ENCODE measurements at regions not wholly inside any gene's neighbourhood (a gene's known extent, or its start where the extent isn't known, plus 50 kb on each side); places are given as distances from the start of the nearest gene placed in this dataset.

- no peak for TF ChIP-seq CHD7 (IDR thresholded peaks at IDR 0.05; ENCODE audit: insufficient replicate concordance, low read length)
- no peak for TF ChIP-seq POLR2AphosphoS5 (IDR thresholded peaks at IDR 0.05; ENCODE audit: low read depth, low read length)
- TF ChIP-seq SP1 (IDR thresholded peaks at IDR 0.05; ENCODE audit: low read depth, low read length) = no peak
- no peak for TF ChIP-seq HDAC2 (IDR thresholded peaks at IDR 0.05; ENCODE audit: borderline replicate concordance in 1 of 2, low read depth in 2 of 2, low read length in 2 of 2)
- TF ChIP-seq KDM4A (IDR thresholded peaks at IDR 0.05; ENCODE audit: low read depth, low read length, severe bottlenecking) = no peak
- TF ChIP-seq PHF8 (conservative IDR thresholded peaks at IDR 0.05; ENCODE audit: low read depth, low read length) = no peak
Measured at GRCh38 chr12:107339932-107340331, 246.6 kb upstream of the CRY1 start (continued).

All from H1 (cell line).